ENCODE measurements at regions not wholly inside any gene's neighbourhood (a gene's known extent, or its start where the extent isn't known, plus 50 kb on each side); places are given as distances from the start of the nearest gene placed in this dataset.
A peak's percentile ranks its signal among the peaks of the same experiment; 100 is the strongest.
"Not testable (repeated sequence)": the region's sequence is repeated elsewhere in the genome, so short reads cannot be mapped to it uniquely, and the experiment has no call there.

DNA sequence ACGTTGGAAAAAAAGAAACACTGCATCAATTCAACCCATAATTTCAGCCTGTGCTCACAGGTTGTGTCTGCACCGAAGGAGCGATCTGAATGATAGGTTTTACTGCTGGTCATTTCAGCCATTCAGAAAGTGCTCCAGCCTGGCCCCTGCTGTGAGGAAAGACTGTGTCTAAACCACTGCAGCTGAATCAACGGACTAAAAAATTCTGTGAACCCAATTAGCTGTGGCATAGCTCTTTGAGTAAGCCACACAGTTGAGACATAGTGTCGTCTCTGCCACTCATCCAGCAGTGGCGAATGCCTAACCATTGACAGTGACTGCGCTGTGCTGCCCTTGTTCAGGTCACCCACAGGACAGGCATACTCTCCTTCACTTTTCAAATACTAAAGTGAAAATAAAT, 179.8 kb downstream of the COG6 start (continued):
- TF ChIP-seq ZNF462 (CRISPR knock-in tag; IDR thresholded peaks at IDR 0.05) (no peak), ZNF114 (CRISPR knock-in tag; IDR thresholded peaks at IDR 0.05) (no peak), STAT1 (IDR thresholded peaks at IDR 0.05; ENCODE audit: unreplicated experiment) (no peak), EZH2 (IDR thresholded peaks at IDR 0.05; ENCODE audit: low read depth, unreplicated experiment) (no peak), JUNB (IDR thresholded peaks at IDR 0.05; ENCODE audit: unreplicated experiment) (no peak)

DNA sequence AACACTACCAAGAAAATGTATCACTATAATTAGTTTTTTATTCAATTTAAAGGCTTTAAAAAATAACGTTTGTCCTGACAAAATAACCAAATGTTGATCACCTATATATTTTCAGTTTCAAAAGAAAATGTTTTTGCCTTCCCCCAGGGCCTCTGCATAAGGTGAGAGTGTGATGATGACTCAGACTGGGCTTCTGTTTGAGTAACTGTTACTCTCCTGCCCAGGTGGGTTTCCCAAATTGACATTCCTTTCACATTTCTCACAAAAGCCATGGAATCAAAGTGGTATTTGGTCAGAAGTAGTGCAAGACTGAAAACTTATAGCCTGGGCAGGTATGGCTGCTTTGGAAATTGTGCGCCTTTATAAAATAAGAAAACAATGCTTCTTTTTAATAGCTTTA, 180.6 kb downstream of the COG6 start:
- Histone ChIP-seq H3F3A (replicated peaks; ENCODE audit: low read depth) (no peaks in the 10 kb centered on the region), H3K27me3 (ENCODE audit: insufficient read depth) (no peaks in the 10 kb centered on the region), H3K4me3 (no peak overlapping the region), H3K79me2 (replicated peaks; ENCODE audit: insufficient read depth) (no peaks in the 10 kb centered on the region), H3K9me2 (ENCODE audit: insufficient read depth) (peaks cover 8% of the 10 kb centered on the region), H4K20me1 (replicated peaks; ENCODE audit: insufficient read depth) (no peaks in the 10 kb centered on the region), H3K36me3 (ENCODE audit: insufficient read depth) (no peaks in the 10 kb centered on the region), H2AFZ (no peak overlapping the region), H3K4me1 (ENCODE audit: insufficient read depth) (no peaks in the 10 kb centered on the region), H3K27ac (ENCODE audit: low read depth) (no peak overlapping the region), H3K4me2 (no peak overlapping the region)
- DNase-seq (ENCODE audit: low spot score) = peak; percentile 12
- peaks cover 14% of the 10 kb centered on the region; the same call in 2 of the 3 replicates for H3K4me1 Mint-ChIP-seq
- TF ChIP-seq, protein P1, sequence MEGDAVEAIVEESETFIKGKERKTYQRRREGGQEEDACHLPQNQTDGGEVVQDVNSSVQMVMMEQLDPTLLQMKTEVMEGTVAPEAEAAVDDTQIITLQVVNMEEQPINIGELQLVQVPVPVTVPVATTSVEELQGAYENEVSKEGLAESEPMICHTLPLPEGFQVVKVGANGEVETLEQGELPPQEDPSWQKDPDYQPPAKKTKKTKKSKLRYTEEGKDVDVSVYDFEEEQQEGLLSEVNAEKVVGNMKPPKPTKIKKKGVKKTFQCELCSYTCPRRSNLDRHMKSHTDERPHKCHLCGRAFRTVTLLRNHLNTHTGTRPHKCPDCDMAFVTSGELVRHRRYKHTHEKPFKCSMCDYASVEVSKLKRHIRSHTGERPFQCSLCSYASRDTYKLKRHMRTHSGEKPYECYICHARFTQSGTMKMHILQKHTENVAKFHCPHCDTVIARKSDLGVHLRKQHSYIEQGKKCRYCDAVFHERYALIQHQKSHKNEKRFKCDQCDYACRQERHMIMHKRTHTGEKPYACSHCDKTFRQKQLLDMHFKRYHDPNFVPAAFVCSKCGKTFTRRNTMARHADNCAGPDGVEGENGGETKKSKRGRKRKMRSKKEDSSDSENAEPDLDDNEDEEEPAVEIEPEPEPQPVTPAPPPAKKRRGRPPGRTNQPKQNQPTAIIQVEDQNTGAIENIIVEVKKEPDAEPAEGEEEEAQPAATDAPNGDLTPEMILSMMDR (conservative IDR thresholded peaks at IDR 0.05; ENCODE audit: low read depth in 2 of 2) = no peak
- TF ChIP-seq EZH2phosphoT487 (IDR thresholded peaks at IDR 0.05; ENCODE audit: unreplicated experiment) = no peak
- TF ChIP-seq EZH2 (IDR thresholded peaks at IDR 0.05; ENCODE audit: low read depth, unreplicated experiment) = no peak
- no peak for TF ChIP-seq STAT1 (IDR thresholded peaks at IDR 0.05; ENCODE audit: unreplicated experiment)
- H3K27ac Mint-ChIP-seq = no peak overlapping the region
- peak; percentile 48 for ATAC-seq
- H3K27me3 Mint-ChIP-seq (ENCODE audit: insufficient read depth, low read depth, poor library complexity) = no peaks in the 10 kb centered on the region
- no peak overlapping the region for H3K4me3 Mint-ChIP-seq
- no peaks in the 10 kb centered on the region for H3K36me3 Mint-ChIP-seq (ENCODE audit: low read depth)
- H3K9me3 Mint-ChIP-seq = no peaks in the 10 kb centered on the region

DNA sequence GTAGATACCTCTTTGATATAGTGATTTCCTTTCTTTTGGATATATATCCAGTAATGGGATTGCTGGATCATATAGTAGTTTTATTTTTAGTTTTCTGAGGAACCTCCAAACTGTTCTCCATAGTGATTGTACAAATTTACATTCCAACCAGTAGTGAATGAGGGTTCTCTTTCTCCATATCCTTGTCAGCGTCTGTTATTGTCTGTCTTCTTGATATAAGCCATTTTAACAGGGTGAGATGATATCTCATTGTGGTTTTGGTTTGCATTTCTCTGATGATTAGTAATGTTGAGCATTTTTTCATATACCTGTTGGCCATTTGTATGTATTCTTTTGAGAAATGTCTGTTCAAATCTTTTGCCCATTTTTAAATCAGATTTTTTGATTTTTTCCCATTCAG, 182.4 kb downstream of the COG6 start:
- H3K27ac ChIP-seq (ENCODE audit: low read depth); ATAC-seq; H3K27ac Mint-ChIP-seq; H3K9me3 Mint-ChIP-seq; H3K27me3 Mint-ChIP-seq (ENCODE audit: insufficient read depth, low read depth, poor library complexity); H3K4me1 ChIP-seq (ENCODE audit: insufficient read depth); H3K4me3 Mint-ChIP-seq; H2AFZ ChIP-seq; DNase-seq (ENCODE audit: low spot score); H4K20me1 ChIP-seq (replicated peaks; ENCODE audit: insufficient read depth); H3K9me2 ChIP-seq (ENCODE audit: insufficient read depth); H3K27me3 ChIP-seq (ENCODE audit: insufficient read depth); H3F3A ChIP-seq (replicated peaks; ENCODE audit: low read depth); H3K36me3 ChIP-seq (ENCODE audit: insufficient read depth); H3K36me3 Mint-ChIP-seq (ENCODE audit: low read depth); H3K79me2 ChIP-seq (replicated peaks; ENCODE audit: insufficient read depth); H3K4me2 ChIP-seq; H3K4me3 ChIP-seq: not testable (repeated sequence)
- H3K4me1 Mint-ChIP-seq = peaks cover 14% of the 10 kb centered on the region; the same call in 2 of the 3 replicates

All from GM23338 (cell line).